H1 (cell line): ENCODE measurements at regions not wholly inside any gene's neighbourhood (a gene's known extent, or its start where the extent isn't known, plus 50 kb on each side); places are given as distances from the start of the nearest gene placed in this dataset.

ENCODE experiments used
- EZH2 ChIP-seq: fragments of 200-600 bp; sonication (generic); IDR thresholded peaks from 2 replicates; pipeline ENCODE4 v1.7.1; 2012; ENCODE audit warnings: low read depth, mild to moderate bottlenecking, moderate library complexity, low read length, inconsistent platforms; ENCODE audit not compliant: severe bottlenecking
- KDM4A ChIP-seq: IDR thresholded peaks from one replicate; pipeline ENCODE4 v1.7.1; 2012; ENCODE audit warnings: low read depth, mild to moderate bottlenecking, moderate library complexity, low read length, inconsistent platforms; ENCODE audit not compliant: severe bottlenecking
- POLR2AphosphoS5 ChIP-seq: IDR thresholded peaks from 2 replicates; pipeline ENCODE4 v1.6.1; 2011; ENCODE audit warnings: low read depth, low read length
- RNF2 ChIP-seq: fragments of 200-900, 300-1000 bp; sonication (generic); IDR thresholded peaks from 2 replicates; pipeline ENCODE4 v1.7.1; 2016; ENCODE audit warnings: borderline replicate concordance, low read depth, mild to moderate bottlenecking, antibody characterized with exemption, low read length; ENCODE audit not compliant: poor library complexity, severe bottlenecking; ENCODE audit errors: missing control alignments
- SIRT6 ChIP-seq: IDR thresholded peaks from one replicate; pipeline ENCODE4 v1.7.1; 2012; ENCODE audit warnings: low read length, inconsistent platforms
- SP1 ChIP-seq: IDR thresholded peaks from 2 replicates; pipeline ENCODE4 v1.6.1; 2011; ENCODE audit warnings: low read depth, low read length
- SP2 ChIP-seq: IDR thresholded peaks from 2 replicates; pipeline ENCODE4 v1.6.1; 2012; ENCODE audit warnings: mild to moderate bottlenecking, low read length, inconsistent platforms
- TAF1 ChIP-seq: IDR thresholded peaks from 2 replicates; pipeline ENCODE4 v1.6.1; 2011; ENCODE audit warnings: mild to moderate bottlenecking, low read depth, low read length
- TBP ChIP-seq: IDR thresholded peaks from 2 replicates; pipeline ENCODE4 v1.6.1; 2011; ENCODE audit warnings: low read depth, low read length, improper control_type of control experiment

DNA sequence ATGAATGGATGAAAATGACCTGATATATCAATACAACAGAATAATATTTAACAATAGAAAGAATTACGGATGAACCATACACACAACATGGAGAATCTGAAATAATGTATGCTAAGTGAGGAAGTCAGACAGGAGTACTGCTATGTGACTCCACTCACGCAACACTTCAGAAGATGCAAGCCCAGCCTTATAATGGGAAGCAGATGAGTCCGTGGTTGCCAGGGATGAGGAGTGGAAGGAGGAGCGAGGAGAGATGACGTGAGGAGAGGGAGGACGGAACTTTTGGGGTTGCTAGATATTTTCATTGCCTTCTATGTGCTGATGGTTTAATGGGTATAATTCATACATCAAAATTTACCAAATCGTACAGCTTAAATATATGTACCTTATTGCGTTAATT, 55.4 kb upstream of the ERCC6L2 start (continued):
- TF ChIP-seq EZH2 (no peak), TBP (no peak), TAF1 (no peak), SP1 (no peak), KDM4A (no peak), RNF2 (no peak), SP2 (no peak), POLR2AphosphoS5 (no peak), SIRT6 (no peak)
- TF ChIP-seq, all 59 proteins: peak for 0
